ENCODE measurements at regions not wholly inside any gene's neighbourhood (a gene's known extent, or its start where the extent isn't known, plus 50 kb on each side); places are given as distances from the start of the nearest gene placed in this dataset.

- no peaks in the 10 kb centered on the region for H3K36me3 ChIP-seq (replicated peaks in 1 of 2; ENCODE audit: control insufficient read depth in 1 of 2, insufficient read depth in 2 of 2, low read length in 2 of 2)
- H3K27ac ChIP-seq (ENCODE audit: extremely low read length, insufficient read depth, low read length), result no peak overlapping the region
- H3K4me2 ChIP-seq (ENCODE audit: low read depth, low read length), result no peak overlapping the region
- peaks cover 6 to 26% of the 10 kb centered on the region in 2 experiments; a peak in 4 of 5 replicates for H3K27me3 ChIP-seq (ENCODE audit: control insufficient read depth in 1 of 2, insufficient read depth in 2 of 2, low read length in 2 of 2)
- H3K4me3 ChIP-seq (replicated peaks in 1 of 3; ENCODE audit: insufficient read depth in 1 of 3, low read depth in 2 of 3, low read length in 3 of 3), result no peak overlapping the region
- no peaks in the 10 kb centered on the region for H4K20me1 ChIP-seq (ENCODE audit: insufficient read depth, low read length)
- 19% methylated on average over 6 of the region's 6 CpGs for whole genome bisulfite sequencing (ENCODE audit: low lambda C conversion rate)
- H3K4me1 ChIP-seq (ENCODE audit: insufficient read depth, low read length), result no peaks in the 10 kb centered on the region
- FAIRE-seq, result no peak
- POLR2A ChIA-PET, result no interaction called here
- intact Hi-C loops (cut with micrococcal nuclease; ENCODE audit: unreplicated experiment), result no loop called here
- H3K9ac ChIP-seq (ENCODE audit: insufficient read depth, low read depth, low read length), result no peak overlapping the region
- no peaks in the 10 kb centered on the region for H3K79me2 ChIP-seq (ENCODE audit: insufficient read depth, low read length)
- ATAC-seq, result no peak
- H3K9me3 ChIP-seq (ENCODE audit: low read length), result no peaks in the 10 kb centered on the region
- H2AFZ ChIP-seq (ENCODE audit: low read length), result no peak overlapping the region
- BruUV-seq (replicated peaks), result no TSS peak
- CTCF ChIA-PET (ENCODE audit: low intra/inter-chr PET ratio, low total read pairs), result no interaction called here
- in situ Hi-C loops (cut with HindIII; ENCODE audit: extremely low pct_ligation_motif_present, low pct_unique_long_range_greater_than_20kb), result no loop called here
- TF ChIP-seq BHLHE40 (IDR thresholded peaks at IDR 0.05; ENCODE audit: low read length) (no peak), IKZF4 (CRISPR knock-in tag; IDR thresholded peaks at IDR 0.05; ENCODE audit: borderline replicate concordance, low read depth, not compliant biosample characterization) (no peak), ZNF460 (CRISPR knock-in tag; IDR thresholded peaks at IDR 0.05; ENCODE audit: borderline replicate concordance) (no peak), ZSCAN29 (CRISPR knock-in tag; conservative IDR thresholded peaks at IDR 0.05) (no peak), ZNF317 (CRISPR knock-in tag; IDR thresholded peaks at IDR 0.05) (no peak), ARNT (IDR thresholded peaks at IDR 0.05) (no peak), ARNTL (CRISPR knock-in tag; IDR thresholded peaks at IDR 0.05) (no peak), ATF1 (CRISPR knock-in tag; IDR thresholded peaks at IDR 0.05) (no peak)
- TF ChIP-seq, protein P1, sequence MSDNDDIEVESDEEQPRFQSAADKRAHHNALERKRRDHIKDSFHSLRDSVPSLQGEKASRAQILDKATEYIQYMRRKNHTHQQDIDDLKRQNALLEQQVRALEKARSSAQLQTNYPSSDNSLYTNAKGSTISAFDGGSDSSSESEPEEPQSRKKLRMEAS (IDR thresholded peaks at IDR 0.05), result no peak
- TF ChIP-seq, protein P2, sequence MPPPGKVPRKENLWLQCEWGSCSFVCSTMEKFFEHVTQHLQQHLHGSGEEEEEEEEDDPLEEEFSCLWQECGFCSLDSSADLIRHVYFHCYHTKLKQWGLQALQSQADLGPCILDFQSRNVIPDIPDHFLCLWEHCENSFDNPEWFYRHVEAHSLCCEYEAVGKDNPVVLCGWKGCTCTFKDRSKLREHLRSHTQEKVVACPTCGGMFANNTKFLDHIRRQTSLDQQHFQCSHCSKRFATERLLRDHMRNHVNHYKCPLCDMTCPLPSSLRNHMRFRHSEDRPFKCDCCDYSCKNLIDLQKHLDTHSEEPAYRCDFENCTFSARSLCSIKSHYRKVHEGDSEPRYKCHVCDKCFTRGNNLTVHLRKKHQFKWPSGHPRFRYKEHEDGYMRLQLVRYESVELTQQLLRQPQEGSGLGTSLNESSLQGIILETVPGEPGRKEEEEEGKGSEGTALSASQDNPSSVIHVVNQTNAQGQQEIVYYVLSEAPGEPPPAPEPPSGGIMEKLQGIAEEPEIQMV (CRISPR knock-in tag; IDR thresholded peaks at IDR 0.05; ENCODE audit: low read depth), result no peak
- TF ChIP-seq, protein P3, sequence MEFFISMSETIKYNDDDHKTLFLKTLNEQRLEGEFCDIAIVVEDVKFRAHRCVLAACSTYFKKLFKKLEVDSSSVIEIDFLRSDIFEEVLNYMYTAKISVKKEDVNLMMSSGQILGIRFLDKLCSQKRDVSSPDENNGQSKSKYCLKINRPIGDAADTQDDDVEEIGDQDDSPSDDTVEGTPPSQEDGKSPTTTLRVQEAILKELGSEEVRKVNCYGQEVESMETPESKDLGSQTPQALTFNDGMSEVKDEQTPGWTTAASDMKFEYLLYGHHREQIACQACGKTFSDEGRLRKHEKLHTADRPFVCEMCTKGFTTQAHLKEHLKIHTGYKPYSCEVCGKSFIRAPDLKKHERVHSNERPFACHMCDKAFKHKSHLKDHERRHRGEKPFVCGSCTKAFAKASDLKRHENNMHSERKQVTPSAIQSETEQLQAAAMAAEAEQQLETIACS (CRISPR knock-in tag; IDR thresholded peaks at IDR 0.05), result no peak
- TF ChIP-seq, protein P4, sequence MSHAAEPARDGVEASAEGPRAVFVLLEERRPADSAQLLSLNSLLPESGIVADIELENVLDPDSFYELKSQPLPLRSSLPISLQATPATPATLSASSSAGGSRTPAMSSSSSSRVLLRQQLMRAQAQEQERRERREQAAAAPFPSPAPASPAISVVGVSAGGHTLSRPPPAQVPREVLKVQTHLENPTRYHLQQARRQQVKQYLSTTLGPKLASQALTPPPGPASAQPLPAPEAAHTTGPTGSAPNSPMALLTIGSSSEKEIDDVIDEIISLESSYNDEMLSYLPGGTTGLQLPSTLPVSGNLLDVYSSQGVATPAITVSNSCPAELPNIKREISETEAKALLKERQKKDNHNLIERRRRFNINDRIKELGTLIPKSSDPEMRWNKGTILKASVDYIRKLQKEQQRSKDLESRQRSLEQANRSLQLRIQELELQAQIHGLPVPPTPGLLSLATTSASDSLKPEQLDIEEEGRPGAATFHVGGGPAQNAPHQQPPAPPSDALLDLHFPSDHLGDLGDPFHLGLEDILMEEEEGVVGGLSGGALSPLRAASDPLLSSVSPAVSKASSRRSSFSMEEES (CRISPR knock-in tag; IDR thresholded peaks at IDR 0.05), result no peak
- TF ChIP-seq, protein P5, sequence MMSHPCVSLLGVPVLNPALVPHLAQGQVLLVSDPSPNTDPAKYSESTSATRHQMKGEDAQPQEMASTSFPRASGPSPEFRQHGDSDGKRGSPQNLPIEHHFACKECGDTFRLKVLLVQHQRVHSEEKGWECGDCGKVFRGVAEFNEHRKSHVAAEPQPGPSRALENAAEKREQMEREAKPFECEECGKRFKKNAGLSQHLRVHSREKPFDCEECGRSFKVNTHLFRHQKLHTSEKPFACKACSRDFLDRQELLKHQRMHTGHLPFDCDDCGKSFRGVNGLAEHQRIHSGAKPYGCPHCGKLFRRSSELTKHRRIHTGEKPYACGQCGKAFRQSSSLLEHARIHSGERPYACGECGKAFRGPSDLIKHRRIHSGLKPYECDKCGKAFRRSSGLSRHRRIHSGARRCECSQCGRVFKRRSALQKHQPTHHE (CRISPR knock-in tag; IDR thresholded peaks at IDR 0.05; ENCODE audit: borderline replicate concordance), result no peak
- DNase-seq (ENCODE audit: low spot score), result no peak
Observed at GRCh38 chr16:5459863-5460262, 362.3 kb upstream of the EEF2KMT start.

Measured in HepG2 (cell line).